Karpas-422 (cell line): ENCODE measurements at regions not wholly inside any gene's neighbourhood (a gene's known extent, or its start where the extent isn't known, plus 50 kb on each side); places are given as distances from the start of the nearest gene placed in this dataset.

Source experiments
- DNase-seq: peaks from one replicate; pipeline ENCODE4 v3.0.0-alpha.2; 2015
- H2AFZ ChIP-seq: fragments of 200-600 bp; sonication (generic); 2 replicates; pipeline ENCODE4 v1.6.1; 2014; ENCODE audit warnings: antibody characterized with exemption, low read length, mixed read lengths
- H3K27ac ChIP-seq: fragments of 200-600 bp; sonication (generic); 2 replicates; pipeline ENCODE4 v1.5.1; 2014; ENCODE audit warnings: mild to moderate bottlenecking, low read length, moderate library complexity
- H3K27me3 ChIP-seq: fragments of 200-600 bp; sonication (generic); 2 replicates; pipeline ENCODE4 v1.6.1; 2014; ENCODE audit warnings: low read length, mixed read lengths
- H3K36me3 ChIP-seq: fragments of 200-600 bp; sonication (generic); 2 replicates; pipeline ENCODE4 v1.6.1; 2014; ENCODE audit warnings: low read length, mixed read lengths; ENCODE audit not compliant: insufficient read depth
- H3K4me1 ChIP-seq: fragments of 200-600 bp; sonication (generic); 2 replicates; pipeline ENCODE4 v1.6.1; 2014; ENCODE audit warnings: mild to moderate bottlenecking, low read length, mixed read lengths
- H3K4me2 ChIP-seq: fragments of 200-600 bp; sonication (generic); 2 replicates; pipeline ENCODE4 v1.6.1; 2014; ENCODE audit warnings: low read length, low read depth, mild to moderate bottlenecking; ENCODE audit not compliant: poor library complexity, severe bottlenecking
- H3K4me3 ChIP-seq: fragments of 200-600 bp; sonication (generic); 2 replicates; pipeline ENCODE4 v1.5.1; 2014; ENCODE audit warnings: mild to moderate bottlenecking, antibody characterized with exemption, low read length, mixed read lengths
- H3K79me2 ChIP-seq: fragments of 200-600 bp; sonication (generic); 2 replicates; pipeline ENCODE4 v1.6.1; 2014; ENCODE audit warnings: mild to moderate bottlenecking, low read length, mixed read lengths
- H3K9ac ChIP-seq: fragments of 200-600 bp; sonication (generic); 2 replicates; pipeline ENCODE4 v1.6.0; 2014; ENCODE audit warnings: low read length
- H3K9me2 ChIP-seq: fragments of 200-600 bp; sonication (generic), shearing (Covaris generic); replicated peaks from 2 replicates; pipeline ENCODE4 v1.6.0; 2014; ENCODE audit warnings: mild to moderate bottlenecking, low read length, moderate library complexity; ENCODE audit not compliant: insufficient read depth
- H3K9me3 ChIP-seq: fragments of 300-700, 200-600 bp; sonication (generic); 2 replicates; pipeline ENCODE4 v1.6.1; 2014; ENCODE audit warnings: low read length, mixed read lengths
- H4K20me1 ChIP-seq: fragments of 200-600 bp; sonication (generic); 2 replicates; pipeline ENCODE4 v1.6.1; 2014; ENCODE audit warnings: mild to moderate bottlenecking, antibody characterized with exemption, low read length, low read depth; ENCODE audit not compliant: insufficient read depth

DNA sequence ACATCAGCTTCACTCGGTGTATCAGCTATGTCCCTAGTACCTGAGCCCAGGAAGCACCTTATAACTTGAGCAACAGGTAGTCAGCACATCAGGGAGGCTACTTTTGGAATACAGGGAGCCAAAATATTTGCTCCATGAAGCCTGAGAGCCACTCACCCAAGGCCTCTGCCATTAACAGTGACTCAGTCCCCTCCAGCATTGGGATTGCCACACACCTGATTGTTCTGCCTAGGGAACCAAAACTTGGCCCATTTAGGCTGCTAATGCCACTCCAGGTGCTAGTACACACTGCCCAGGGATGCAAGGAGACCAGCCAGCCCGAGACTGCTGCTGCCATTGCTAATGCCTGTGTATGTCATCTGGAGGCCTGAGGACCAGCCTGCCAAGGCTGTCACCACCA is 773.6 kb upstream of the TENM4 start:
- no peak for DNase-seq
- no peak overlapping the region for H3K4me2 ChIP-seq
- no peaks in the 10 kb centered on the region for H3K27me3 ChIP-seq
- H4K20me1 ChIP-seq: no peaks in the 10 kb centered on the region
- H3K4me3 ChIP-seq: no peak overlapping the region
- no peak overlapping the region for H3K27ac ChIP-seq
- H3K79me2 ChIP-seq: no peaks in the 10 kb centered on the region
- H2AFZ ChIP-seq: no peak overlapping the region
- H3K4me1 ChIP-seq: no peaks in the 10 kb centered on the region
- H3K9ac ChIP-seq: no peak overlapping the region
- no peaks in the 10 kb centered on the region for H3K9me2 ChIP-seq
- H3K36me3 ChIP-seq: no peaks in the 10 kb centered on the region
- peaks cover 14% of the 10 kb centered on the region for H3K9me3 ChIP-seq

DNA sequence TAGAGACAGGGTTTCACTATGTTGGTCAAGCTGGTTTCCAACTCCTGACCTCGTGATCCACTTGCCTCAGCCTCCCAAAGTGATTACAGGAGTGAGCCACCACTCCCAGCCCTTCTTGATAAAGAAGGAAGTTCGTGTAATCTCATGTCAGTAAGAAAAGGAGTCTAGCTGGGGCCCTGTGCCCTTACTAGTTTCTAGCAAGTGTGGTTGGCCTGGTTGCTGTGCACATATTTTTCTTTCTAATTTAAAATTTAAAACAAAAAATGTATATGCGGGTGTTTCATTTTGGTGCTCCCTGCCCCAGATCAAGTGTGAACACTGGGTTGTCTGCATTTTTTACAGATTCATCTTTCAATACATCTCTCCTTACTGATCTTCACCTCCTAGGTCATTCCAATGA is 770.8 kb upstream of the TENM4 start:
- Histone ChIP-seq H3K4me2 (no peak overlapping the region), H3K27me3 (no peaks in the 10 kb centered on the region), H3K79me2 (no peaks in the 10 kb centered on the region), H3K36me3 (no peaks in the 10 kb centered on the region), H3K4me3 (no peak overlapping the region), H3K9me3 (peaks cover 14% of the 10 kb centered on the region), H4K20me1 (no peaks in the 10 kb centered on the region), H3K27ac (no peak overlapping the region), H2AFZ (no peak overlapping the region), H3K9me2 (no peaks in the 10 kb centered on the region), H3K4me1 (no peaks in the 10 kb centered on the region), H3K9ac (no peak overlapping the region)
- no peak for DNase-seq

DNA sequence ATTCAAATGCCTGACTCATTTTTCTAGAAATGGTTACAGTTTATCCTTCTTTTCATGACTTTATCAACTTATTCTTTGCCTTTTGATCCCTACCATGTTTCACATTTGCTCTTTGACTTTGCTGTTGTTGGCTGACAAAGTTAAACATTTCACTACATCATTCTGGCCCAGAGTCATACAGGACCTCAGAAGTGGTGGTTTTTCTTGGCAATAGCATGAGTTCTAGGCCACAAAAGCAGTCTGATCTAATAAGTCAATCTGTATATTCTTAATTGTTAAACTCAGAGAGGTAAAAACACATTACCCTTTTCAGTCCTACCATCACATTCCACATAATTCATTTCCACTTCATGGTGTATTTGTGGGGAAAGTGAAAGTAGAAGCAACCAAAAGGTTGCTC is 763.2 kb upstream of the TENM4 start:
- H3K4me2 ChIP-seq: no peak overlapping the region
- H3K79me2 ChIP-seq: no peaks in the 10 kb centered on the region
- no peaks in the 10 kb centered on the region for H3K9me3 ChIP-seq
- no peak for DNase-seq
- H3K4me3 ChIP-seq: no peak overlapping the region
- no peaks in the 10 kb centered on the region for H3K27me3 ChIP-seq
- H3K27ac ChIP-seq: no peak overlapping the region
- no peak overlapping the region for H2AFZ ChIP-seq
- no peaks in the 10 kb centered on the region for H3K4me1 ChIP-seq
- no peaks in the 10 kb centered on the region for H3K36me3 ChIP-seq
- H3K9me2 ChIP-seq: no peaks in the 10 kb centered on the region
- no peaks in the 10 kb centered on the region for H4K20me1 ChIP-seq
- H3K9ac ChIP-seq: no peak overlapping the region

DNA sequence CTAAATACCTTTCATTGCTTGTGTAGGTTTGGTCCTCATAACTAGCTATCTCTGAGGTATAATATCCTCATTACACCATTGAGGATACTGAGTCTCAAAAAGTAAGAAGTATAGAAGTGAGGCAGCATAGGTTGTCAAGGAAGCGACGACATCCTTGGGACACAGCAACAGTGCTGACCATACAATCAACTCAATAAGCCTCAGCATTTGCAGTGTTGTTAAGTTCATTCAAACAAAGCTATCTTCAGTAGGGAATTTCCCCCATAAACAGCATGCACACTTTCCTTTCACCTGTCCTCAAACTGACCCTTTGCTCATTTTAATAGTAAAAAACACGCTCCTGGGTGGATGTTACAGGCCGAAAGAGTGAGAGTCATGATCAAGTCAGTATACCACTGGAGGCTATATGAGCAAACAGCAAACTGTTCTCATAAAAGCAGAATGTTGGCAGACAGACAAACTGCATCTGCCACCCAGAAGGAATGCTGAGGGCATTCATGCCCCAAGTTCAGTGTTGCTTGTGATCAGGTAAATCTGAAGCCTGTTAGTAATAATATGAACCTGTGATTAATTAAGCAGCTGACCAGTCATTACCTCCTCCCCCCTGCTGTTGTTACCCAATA is 756.2 kb upstream of the TENM4 start:
- Histone ChIP-seq H3K9ac (no peak overlapping the region), H3K9me2 (no peaks in the 10 kb centered on the region), H3K36me3 (no peaks in the 10 kb centered on the region), H3K4me1 (no peaks in the 10 kb centered on the region), H3K4me2 (no peak overlapping the region), H3K4me3 (no peak overlapping the region), H3K9me3 (no peaks in the 10 kb centered on the region), H3K27ac (no peak overlapping the region), H2AFZ (no peak overlapping the region), H3K27me3 (no peaks in the 10 kb centered on the region), H4K20me1 (no peaks in the 10 kb centered on the region), H3K79me2 (no peaks in the 10 kb centered on the region)
- DNase-seq: no peak

DNA sequence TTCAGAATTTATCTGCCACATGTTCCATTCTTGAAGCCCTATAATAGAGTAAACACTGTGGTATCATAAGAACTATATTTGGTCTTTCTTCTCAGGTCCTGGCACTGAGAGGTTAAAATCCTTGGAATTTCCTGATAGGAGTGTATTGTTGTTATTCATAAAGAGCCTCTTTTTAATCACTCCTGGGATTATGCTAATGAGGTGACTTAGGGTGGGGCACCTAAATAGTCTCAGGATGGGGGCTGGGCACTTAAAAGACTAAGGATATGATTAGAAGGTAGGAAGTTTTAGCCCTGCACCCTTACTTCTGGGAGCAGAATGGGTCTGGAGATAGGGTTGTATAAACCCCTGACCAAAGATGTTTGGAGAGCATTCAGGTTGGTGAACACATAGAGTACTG is 755.2 kb upstream of the TENM4 start:
- DNase-seq: no peak
- no peak overlapping the region for H3K4me3 ChIP-seq
- H3K27me3 ChIP-seq: no peaks in the 10 kb centered on the region
- no peak overlapping the region for H3K4me2 ChIP-seq
- no peak overlapping the region for H3K9ac ChIP-seq
- no peaks in the 10 kb centered on the region for H3K36me3 ChIP-seq
- H2AFZ ChIP-seq: no peak overlapping the region
- H3K9me2 ChIP-seq: no peaks in the 10 kb centered on the region
- H3K4me1 ChIP-seq: no peaks in the 10 kb centered on the region
- H3K79me2 ChIP-seq: no peaks in the 10 kb centered on the region
- H4K20me1 ChIP-seq: no peaks in the 10 kb centered on the region
- no peaks in the 10 kb centered on the region for H3K9me3 ChIP-seq
- no peak overlapping the region for H3K27ac ChIP-seq

DNA sequence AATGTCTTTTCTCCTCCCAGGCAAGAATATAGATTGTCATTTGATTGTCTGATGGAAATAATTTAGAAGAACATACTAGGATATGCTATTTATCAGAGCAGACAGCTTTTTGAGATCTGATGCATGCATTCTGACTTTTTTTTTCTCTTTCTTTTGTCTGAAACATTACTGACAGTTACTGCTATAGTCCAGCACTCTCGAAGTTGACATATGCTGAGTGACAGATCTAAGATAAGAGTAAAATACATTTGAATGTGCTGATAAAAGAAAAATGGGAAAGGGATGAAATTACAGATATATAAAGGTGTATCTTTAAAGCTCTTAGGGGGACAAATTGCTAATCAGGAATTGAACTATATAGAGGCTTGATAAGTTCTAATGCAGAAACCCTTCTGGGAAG is 753.8 kb upstream of the TENM4 start:
- no peak for DNase-seq
- H3K4me1 ChIP-seq: no peaks in the 10 kb centered on the region
- H3K79me2 ChIP-seq: no peaks in the 10 kb centered on the region
- H3K9me3 ChIP-seq: no peaks in the 10 kb centered on the region
- H3K27ac ChIP-seq: no peak overlapping the region
- no peak overlapping the region for H3K9ac ChIP-seq
- no peaks in the 10 kb centered on the region for H3K36me3 ChIP-seq
- H3K27me3 ChIP-seq: no peaks in the 10 kb centered on the region
- H4K20me1 ChIP-seq: no peaks in the 10 kb centered on the region
- H3K9me2 ChIP-seq: no peaks in the 10 kb centered on the region
- no peak overlapping the region for H2AFZ ChIP-seq
- H3K4me3 ChIP-seq: no peak overlapping the region
- H3K4me2 ChIP-seq: no peak overlapping the region

DNA sequence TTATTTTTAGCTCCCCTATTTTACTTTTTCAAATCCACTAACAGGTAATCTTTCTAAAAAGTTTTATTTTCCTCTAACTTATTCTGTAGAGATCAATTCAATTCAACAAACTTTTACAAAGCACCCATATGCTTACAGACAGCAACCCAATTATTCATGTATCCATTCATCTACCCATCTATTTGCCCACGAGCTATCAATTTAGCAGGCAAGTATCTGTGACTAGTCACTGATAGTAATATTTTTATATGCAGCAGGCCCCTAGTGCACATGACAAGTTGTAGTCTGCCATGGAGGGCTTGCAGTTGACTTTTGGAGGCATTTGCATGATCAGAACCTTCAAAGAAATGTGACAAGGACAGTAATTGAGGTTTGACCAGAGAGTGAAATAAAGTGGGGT is 753.2 kb upstream of the TENM4 start:
- Histone ChIP-seq H3K9me3 (no peaks in the 10 kb centered on the region), H3K9me2 (no peaks in the 10 kb centered on the region), H3K27ac (no peak overlapping the region), H3K4me2 (no peak overlapping the region), H4K20me1 (no peaks in the 10 kb centered on the region), H3K9ac (no peak overlapping the region), H3K79me2 (no peaks in the 10 kb centered on the region), H3K36me3 (no peaks in the 10 kb centered on the region), H3K4me1 (no peaks in the 10 kb centered on the region), H3K27me3 (no peaks in the 10 kb centered on the region), H3K4me3 (no peak overlapping the region), H2AFZ (no peak overlapping the region)
- DNase-seq: no peak

DNA sequence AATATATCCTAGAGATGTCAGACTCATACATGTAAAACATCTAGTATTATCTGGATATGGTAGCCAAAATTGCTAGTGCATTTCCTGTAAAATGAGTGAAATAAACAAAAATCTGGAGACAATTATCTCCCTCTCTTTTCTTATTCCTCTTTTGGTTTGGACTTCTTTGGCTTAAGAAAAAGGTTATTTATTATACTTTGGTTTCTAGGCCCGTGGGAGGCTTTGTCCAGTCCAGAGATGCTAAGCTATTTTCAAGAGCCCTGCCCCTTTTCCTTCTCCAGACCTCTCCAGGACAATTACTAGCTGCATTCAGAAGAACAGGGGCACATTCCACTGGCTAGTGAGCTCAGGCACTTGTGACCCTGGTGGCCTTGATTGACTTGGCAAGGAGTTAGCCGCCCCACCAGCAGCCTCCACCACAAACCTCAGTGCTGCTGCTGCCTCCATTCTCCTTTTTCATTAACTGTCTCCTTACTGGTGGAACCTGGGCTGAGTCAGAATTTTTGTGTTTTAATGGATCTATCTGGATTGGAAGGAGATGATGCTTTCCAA is 747.3 kb upstream of the TENM4 start:
- no peaks in the 10 kb centered on the region for H3K27me3 ChIP-seq
- H3K9ac ChIP-seq: no peak overlapping the region
- H2AFZ ChIP-seq: no peak overlapping the region
- no peak overlapping the region for H3K4me2 ChIP-seq
- H3K36me3 ChIP-seq: no peaks in the 10 kb centered on the region
- H4K20me1 ChIP-seq: no peaks in the 10 kb centered on the region
- no peaks in the 10 kb centered on the region for H3K9me2 ChIP-seq
- no peaks in the 10 kb centered on the region for H3K9me3 ChIP-seq
- H3K4me3 ChIP-seq: no peak overlapping the region
- no peak overlapping the region for H3K27ac ChIP-seq
- peaks cover 2% of the 10 kb centered on the region; the same call in 1 of the 2 replicates for H3K4me1 ChIP-seq
- no peak for DNase-seq
- H3K79me2 ChIP-seq: no peaks in the 10 kb centered on the region
